NCI-H2227 (cell line): ENCODE measurements at regions not wholly inside any gene's neighbourhood (a gene's known extent, or its start where the extent isn't known, plus 50 kb on each side); places are given as distances from the start of the nearest gene placed in this dataset.
A peak's percentile ranks its signal among the peaks of the same experiment; 100 is the strongest.
"Not testable (repeated sequence)": the region's sequence is repeated elsewhere in the genome, so short reads cannot be mapped to it uniquely, and the experiment has no call there.

ENCODE experiments used
- DNase-seq: peaks from one replicate; lab custom pipeline; 2025; ENCODE audit not compliant: unreplicated experiment; lab: John Stamatoyannopoulos, UW

DNA sequence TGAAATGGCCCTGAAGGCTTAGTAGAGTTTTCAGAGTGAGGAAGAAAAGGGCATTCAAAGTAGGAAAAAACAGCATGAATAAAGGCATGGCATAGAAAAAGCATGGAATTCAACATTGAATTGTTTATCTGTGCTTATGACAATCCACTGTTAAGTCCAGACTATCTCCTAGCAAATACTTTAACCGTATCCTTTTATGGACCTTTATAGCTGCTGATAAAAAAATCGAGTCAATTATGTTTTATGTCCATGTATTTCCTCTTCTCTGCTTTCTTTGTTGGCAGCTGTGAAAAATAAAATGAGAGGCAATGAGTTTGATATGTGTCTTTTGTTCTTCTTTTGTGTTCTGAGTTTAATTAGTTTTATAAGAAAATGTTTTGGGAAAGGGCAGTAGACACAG, 70.4 kb downstream of the TDRD15 start:
- no peak for DNase-seq

DNA sequence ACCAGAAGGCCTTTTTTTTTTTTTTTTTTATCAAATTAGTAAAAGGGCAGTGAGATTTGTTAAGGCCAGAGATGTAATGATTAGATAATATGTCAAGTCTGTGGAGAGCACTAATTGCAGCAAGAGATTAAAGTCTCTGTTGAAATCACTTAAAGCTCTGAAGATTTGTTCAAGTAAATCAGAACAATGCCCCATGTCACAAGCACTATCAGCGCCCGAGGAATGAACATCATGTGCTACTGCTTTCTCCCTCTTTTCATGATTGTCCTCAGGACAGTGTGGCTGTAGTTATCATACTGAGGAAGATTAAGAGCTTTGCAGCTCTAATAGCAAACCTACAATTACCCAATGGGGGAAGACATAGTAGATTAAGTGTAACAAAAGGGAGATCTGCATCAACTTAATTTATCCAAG, 71.1 kb downstream of the TDRD15 start:
- no peak for DNase-seq

DNA sequence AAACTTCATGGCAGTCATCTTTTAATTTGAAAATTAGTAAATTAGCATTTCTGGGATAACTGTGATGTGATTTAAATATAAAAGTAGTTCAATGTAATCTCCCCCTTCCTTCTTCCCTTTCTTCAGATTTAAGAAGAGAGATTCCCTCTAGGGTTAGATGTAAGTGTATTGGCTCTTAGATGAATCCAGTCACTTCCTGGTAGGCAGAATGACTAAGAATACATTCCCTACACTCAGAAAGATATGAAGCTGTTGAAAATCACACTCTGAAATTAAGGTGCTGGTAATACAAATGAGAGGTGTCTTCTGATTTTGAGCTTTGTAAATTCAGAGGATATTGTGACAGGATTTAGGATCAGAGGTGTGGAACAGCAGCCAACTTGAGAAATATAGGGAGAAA, 71.6 kb downstream of the TDRD15 start:
- no peak for DNase-seq

DNA sequence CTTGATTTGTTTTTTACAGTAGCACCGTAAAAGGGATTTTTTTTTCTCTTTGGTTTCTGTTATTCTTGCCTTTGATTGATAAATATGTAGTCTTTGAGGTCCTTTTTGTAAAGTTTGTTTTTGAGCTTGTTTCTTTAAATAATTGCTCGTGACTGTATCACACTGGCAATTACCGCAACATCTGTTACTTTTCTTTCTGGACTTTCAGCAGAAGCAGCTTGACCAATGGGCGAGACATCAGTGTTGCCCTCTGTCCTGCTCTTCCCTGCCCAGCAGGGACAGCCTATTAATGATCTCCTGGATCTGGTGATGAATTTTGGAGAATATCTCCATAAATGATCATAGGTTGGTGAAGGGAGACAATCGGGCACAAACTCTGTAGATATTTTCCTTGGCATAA, 74.9 kb downstream of the TDRD15 start:
- no peak for DNase-seq

DNA sequence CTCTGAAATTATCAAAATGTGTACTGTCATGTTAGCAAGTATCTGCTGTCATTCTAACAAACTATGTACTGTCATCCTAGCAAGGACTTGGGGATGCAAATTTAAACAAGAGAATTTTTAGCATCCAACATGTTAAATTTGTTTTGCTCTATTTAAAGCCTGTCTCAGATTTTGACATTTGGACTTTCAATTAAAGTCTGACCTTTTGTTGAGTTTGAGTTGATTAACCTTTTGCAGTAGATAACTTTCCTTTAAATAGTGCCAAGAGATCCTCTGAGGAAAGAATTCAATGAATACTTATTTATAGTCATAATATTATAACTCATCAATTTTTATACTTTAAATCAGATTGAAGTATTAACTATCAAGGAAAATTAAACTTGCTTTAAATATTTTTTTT, 80.2 kb downstream of the TDRD15 start:
- no peak for DNase-seq

- DNase-seq: not testable (repeated sequence)
Observed at GRCh38 chr2:21214085-21214484, 90.3 kb downstream of the TDRD15 start.

- DNase-seq: no peak
Observed at GRCh38 chr2:21217442-21217841, 93.7 kb downstream of the TDRD15 start.

- DNase-seq: no peak
Observed at GRCh38 chr2:21220930-21221329, 97.2 kb downstream of the TDRD15 start.

GRCh38 chr2:21223618-21224017, 99.8 kb downstream of the TDRD15 start:
- DNase-seq: no peak

GRCh38 chr2:21228041-21228895, 104.5 kb downstream of the TDRD15 start:
- DNase-seq: no peak

- peak; percentile 29 for DNase-seq
Observed at GRCh38 chr2:21229302-21229701, 105.5 kb downstream of the TDRD15 start.

DNA sequence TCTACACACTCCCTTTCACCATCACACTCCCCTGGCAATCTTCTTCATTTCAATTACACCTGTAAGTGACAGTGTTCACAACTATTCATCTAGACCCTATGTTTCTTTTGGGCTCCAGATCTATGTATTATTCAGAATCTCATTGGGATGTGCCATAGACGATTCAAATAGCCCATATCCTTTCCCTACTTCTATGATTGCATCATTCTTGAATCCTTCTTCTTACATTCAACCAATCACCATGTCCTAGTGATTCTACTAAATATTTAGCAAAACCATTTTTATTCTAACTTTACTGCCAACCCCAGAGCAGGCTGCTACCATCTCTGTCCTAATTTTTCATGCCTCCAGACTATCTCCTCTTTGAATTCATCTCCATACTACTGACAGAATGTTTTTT, 106.4 kb downstream of the TDRD15 start:
- no peak for DNase-seq

DNA sequence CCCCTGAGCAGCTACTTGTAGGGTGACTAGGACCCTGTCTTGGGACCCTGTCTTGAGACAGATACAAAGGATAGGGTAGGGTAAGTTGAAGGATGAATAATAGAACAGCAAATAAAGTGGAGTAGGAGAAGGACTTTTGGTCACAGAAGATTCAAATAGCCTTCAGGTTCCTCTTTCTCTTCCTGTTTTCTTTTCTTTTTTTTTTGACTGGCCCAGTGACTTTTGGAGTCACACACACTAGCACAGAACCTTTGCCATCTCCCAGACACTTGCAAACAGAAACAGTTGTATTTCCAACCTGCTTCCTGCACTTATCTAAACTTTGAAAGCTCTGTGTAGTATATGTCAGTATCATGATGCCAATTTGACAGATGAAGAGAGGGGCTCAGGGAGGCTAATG, 108.2 kb downstream of the TDRD15 start:
- no peak for DNase-seq

- no peak for DNase-seq
Observed at GRCh38 chr2:21233194-21233593, 109.4 kb downstream of the TDRD15 start.

- no peak for DNase-seq
Observed at GRCh38 chr2:21234001-21234400, 110.2 kb downstream of the TDRD15 start.

DNA sequence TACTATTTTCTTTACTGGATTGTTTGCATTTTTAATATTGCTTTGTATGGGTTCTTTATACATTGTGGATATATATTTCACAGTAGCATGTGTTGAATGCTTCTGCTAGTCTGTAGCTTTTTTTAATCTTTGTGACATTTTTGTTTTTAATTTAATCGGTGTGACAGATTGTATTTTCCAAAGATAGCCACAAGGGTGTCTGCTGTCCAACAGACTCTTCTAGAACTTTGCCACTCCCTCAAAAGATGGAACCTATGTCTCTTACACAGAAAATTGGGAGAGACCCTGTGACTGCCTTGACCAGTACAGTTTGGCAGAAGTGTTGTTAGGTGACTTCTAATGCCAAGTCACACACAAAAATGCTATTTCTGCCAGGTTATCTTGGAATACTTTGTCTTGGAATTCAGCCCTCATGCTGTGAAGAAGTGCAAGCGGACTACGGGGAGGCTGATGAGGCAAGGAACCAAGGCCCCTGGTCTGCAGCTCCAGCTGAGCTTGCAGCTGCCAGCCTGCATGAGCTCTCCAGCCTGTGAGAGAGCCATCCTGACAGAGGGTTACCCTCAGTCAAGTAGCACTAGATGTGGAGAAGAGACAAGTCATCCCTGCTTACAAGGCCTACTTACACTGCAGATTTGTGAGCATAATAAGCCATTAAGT, 110.8 kb downstream of the TDRD15 start:
- no peak for DNase-seq

GRCh38 chr2:21239749-21240148, 116.0 kb downstream of the TDRD15 start:
- not testable (repeated sequence) for DNase-seq

GRCh38 chr2:21244161-21244560, 120.4 kb downstream of the TDRD15 start:
- DNase-seq: no peak

GRCh38 chr2:21245565-21245964, 121.8 kb downstream of the TDRD15 start:
- no peak for DNase-seq

GRCh38 chr2:21249367-21249766, 125.6 kb downstream of the TDRD15 start:
- DNase-seq: no peak

GRCh38 chr2:21250673-21251072, 126.9 kb downstream of the TDRD15 start:
- DNase-seq: no peak

- peak; percentile 44 for DNase-seq
Observed at GRCh38 chr2:21251216-21251980, 127.6 kb downstream of the TDRD15 start.
